ENCODE measurements at regions not wholly inside any gene's neighbourhood (a gene's known extent, or its start where the extent isn't known, plus 50 kb on each side); places are given as distances from the start of the nearest gene placed in this dataset.

- WGBS: 90% methylated on average over 9 of the region's 9 CpGs
- Histone ChIP-seq H3K4me3 (ENCODE audit: low read depth in 1 of 3, low read length in 3 of 3) (no peak overlapping the region), H3K9ac (ENCODE audit: low read depth in 1 of 2, low read length in 2 of 2) (no peak overlapping the region), H3K4me1 (ENCODE audit: control insufficient read depth in 4 of 4, insufficient read depth in 4 of 4, low read length in 3 of 4) (no peaks in the 10 kb centered on the region), H3K36me3 (ENCODE audit: control insufficient read depth in 4 of 4, insufficient read depth in 3 of 4, low read depth in 1 of 4, low read length in 3 of 4) (no peaks in the 10 kb centered on the region), H3K27me3 (ENCODE audit: control insufficient read depth in 4 of 4, insufficient read depth in 4 of 4, low read length in 3 of 4) (no peaks in the 10 kb centered on the region), H3K9me3 (ENCODE audit: control insufficient read depth in 4 of 4, low read length in 3 of 4) (no peaks in the 10 kb centered on the region), H3K27ac (ENCODE audit: low read depth in 1 of 2, low read length in 2 of 2) (no peak overlapping the region)
- no peak for DNase-seq (ENCODE audit: low spot score)
- TF ChIP-seq TAF1 (conservative IDR thresholded peaks at IDR 0.05) (no peak), FOXA1 (IDR thresholded peaks at IDR 0.05) (no peak), JUND (IDR thresholded peaks at IDR 0.05) (no peak), RXRA (IDR thresholded peaks at IDR 0.05) (no peak), HNF4A (conservative IDR thresholded peaks at IDR 0.05) (no peak), FOXA2 (IDR thresholded peaks at IDR 0.05) (no peak), NR2F2 (IDR thresholded peaks at IDR 0.05) (no peak), YY1 (IDR thresholded peaks at IDR 0.05) (no peak), HNF4G (IDR thresholded peaks at IDR 0.05) (no peak), RAD21 (IDR thresholded peaks at IDR 0.05) (no peak)
- TF ChIP-seq, protein P1, sequence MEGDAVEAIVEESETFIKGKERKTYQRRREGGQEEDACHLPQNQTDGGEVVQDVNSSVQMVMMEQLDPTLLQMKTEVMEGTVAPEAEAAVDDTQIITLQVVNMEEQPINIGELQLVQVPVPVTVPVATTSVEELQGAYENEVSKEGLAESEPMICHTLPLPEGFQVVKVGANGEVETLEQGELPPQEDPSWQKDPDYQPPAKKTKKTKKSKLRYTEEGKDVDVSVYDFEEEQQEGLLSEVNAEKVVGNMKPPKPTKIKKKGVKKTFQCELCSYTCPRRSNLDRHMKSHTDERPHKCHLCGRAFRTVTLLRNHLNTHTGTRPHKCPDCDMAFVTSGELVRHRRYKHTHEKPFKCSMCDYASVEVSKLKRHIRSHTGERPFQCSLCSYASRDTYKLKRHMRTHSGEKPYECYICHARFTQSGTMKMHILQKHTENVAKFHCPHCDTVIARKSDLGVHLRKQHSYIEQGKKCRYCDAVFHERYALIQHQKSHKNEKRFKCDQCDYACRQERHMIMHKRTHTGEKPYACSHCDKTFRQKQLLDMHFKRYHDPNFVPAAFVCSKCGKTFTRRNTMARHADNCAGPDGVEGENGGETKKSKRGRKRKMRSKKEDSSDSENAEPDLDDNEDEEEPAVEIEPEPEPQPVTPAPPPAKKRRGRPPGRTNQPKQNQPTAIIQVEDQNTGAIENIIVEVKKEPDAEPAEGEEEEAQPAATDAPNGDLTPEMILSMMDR (IDR thresholded peaks at IDR 0.05; ENCODE audit: low read depth, low read length, missing input control): no peak
- TF ChIP-seq, protein P2, sequence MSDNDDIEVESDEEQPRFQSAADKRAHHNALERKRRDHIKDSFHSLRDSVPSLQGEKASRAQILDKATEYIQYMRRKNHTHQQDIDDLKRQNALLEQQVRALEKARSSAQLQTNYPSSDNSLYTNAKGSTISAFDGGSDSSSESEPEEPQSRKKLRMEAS (IDR thresholded peaks at IDR 0.05): no peak
- TF ChIP-seq, protein P3, sequence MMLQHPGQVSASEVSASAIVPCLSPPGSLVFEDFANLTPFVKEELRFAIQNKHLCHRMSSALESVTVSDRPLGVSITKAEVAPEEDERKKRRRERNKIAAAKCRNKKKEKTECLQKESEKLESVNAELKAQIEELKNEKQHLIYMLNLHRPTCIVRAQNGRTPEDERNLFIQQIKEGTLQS (IDR thresholded peaks at IDR 0.05): no peak
- TF ChIP-seq, protein P4, sequence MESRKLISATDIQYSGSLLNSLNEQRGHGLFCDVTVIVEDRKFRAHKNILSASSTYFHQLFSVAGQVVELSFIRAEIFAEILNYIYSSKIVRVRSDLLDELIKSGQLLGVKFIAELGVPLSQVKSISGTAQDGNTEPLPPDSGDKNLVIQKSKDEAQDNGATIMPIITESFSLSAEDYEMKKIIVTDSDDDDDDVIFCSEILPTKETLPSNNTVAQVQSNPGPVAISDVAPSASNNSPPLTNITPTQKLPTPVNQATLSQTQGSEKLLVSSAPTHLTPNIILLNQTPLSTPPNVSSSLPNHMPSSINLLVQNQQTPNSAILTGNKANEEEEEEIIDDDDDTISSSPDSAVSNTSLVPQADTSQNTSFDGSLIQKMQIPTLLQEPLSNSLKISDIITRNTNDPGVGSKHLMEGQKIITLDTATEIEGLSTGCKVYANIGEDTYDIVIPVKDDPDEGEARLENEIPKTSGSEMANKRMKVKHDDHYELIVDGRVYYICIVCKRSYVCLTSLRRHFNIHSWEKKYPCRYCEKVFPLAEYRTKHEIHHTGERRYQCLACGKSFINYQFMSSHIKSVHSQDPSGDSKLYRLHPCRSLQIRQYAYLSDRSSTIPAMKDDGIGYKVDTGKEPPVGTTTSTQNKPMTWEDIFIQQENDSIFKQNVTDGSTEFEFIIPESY (IDR thresholded peaks at IDR 0.05): no peak
Observed at GRCh38 chr1:244160455-244161235, 109.6 kb downstream of the ZBTB18 start.

DNA sequence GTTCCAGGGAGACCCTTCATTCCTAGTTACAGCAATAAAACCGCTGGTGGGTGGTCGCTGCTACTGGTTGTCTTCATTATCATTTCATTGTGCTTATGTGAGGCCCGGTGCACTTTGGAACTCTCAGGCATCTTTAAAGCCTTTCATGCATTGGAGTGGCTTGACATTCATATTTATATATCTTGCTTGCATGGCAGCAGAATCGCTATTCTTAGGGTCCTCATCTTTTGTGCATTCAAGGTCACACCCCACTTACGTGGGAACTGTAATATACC, 110.1 kb downstream of the ZBTB18 start:
- WGBS: 81% methylated on average over 5 of the region's 5 CpGs
- no peaks in the 10 kb centered on the region for H3K27me3 ChIP-seq (ENCODE audit: control insufficient read depth in 4 of 4, insufficient read depth in 4 of 4, low read length in 3 of 4)
- H3K9ac ChIP-seq (ENCODE audit: low read depth in 1 of 2, low read length in 2 of 2): no peak overlapping the region

More for the DNA sequence above, 110.1 kb downstream of the ZBTB18 start:
- H3K27ac ChIP-seq (ENCODE audit: low read depth in 1 of 2, low read length in 2 of 2): no peak overlapping the region
- no peaks in the 10 kb centered on the region for H3K9me3 ChIP-seq (ENCODE audit: control insufficient read depth in 4 of 4, low read length in 3 of 4)
- TF ChIP-seq GABPA (IDR thresholded peaks at IDR 0.05 in 1 of 2, conservative IDR thresholded peaks at IDR 0.05 in 1 of 2): no peak
- no peak for TF ChIP-seq NR2F2 (IDR thresholded peaks at IDR 0.05)
- TF ChIP-seq JUND (IDR thresholded peaks at IDR 0.05): no peak
- TF ChIP-seq SP1 (IDR thresholded peaks at IDR 0.05): no peak
- TF ChIP-seq RAD21 (IDR thresholded peaks at IDR 0.05): no peak
- no peak for TF ChIP-seq HNF4G (IDR thresholded peaks at IDR 0.05)
- TF ChIP-seq EGR1 (IDR thresholded peaks at IDR 0.05; ENCODE audit: low read depth in 2 of 2): no peak
- TF ChIP-seq, protein P1 (IDR thresholded peaks at IDR 0.05; ENCODE audit: low read depth, low read length, missing input control): no peak
- no peak for DNase-seq (ENCODE audit: low spot score)
- H3K4me1 ChIP-seq (ENCODE audit: control insufficient read depth in 4 of 4, insufficient read depth in 4 of 4, low read length in 3 of 4): no peaks in the 10 kb centered on the region
- H3K36me3 ChIP-seq (ENCODE audit: control insufficient read depth in 4 of 4, insufficient read depth in 3 of 4, low read depth in 1 of 4, low read length in 3 of 4): no peaks in the 10 kb centered on the region
- no peak overlapping the region for H3K4me3 ChIP-seq (ENCODE audit: low read depth in 1 of 3, low read length in 3 of 3)

Data from liver (tissue), 8 donors.